GM12864 (cell line): ENCODE measurements at regions not wholly inside any gene's neighbourhood (a gene's known extent, or its start where the extent isn't known, plus 50 kb on each side); places are given as distances from the start of the nearest gene placed in this dataset.

ENCODE experiments used
- DNase-seq: peaks from one replicate; pipeline ENCODE4 v3.0.0-alpha.2; 2011; ENCODE audit warnings: low read depth
- H3K4me3 ChIP-seq: 2 replicates; pipeline ENCODE4 v1.5.1; 2011; ENCODE audit warnings: mild to moderate bottlenecking, low read depth, low read length, control low read depth
- CTCF ChIP-seq: IDR thresholded peaks from 2 replicates; pipeline ENCODE4 v1.5.1; 2011; ENCODE audit warnings: low read depth, mild to moderate bottlenecking, moderate library complexity, low read length, control low read depth, inconsistent platforms; ENCODE audit errors: missing control alignments

GRCh38 chr2:122061831-122062230 lies 306.4 kb downstream of the TSN start:
- DNase-seq = no peak
- TF ChIP-seq CTCF = no peak

GRCh38 chr2:122062506-122062905 lies 307.1 kb downstream of the TSN start:
- DNase-seq = no peak
- TF ChIP-seq CTCF = no peak
- no peak overlapping the region for H3K4me3 ChIP-seq

More at GRCh38 chr2:122061831-122062230, 306.4 kb downstream of the TSN start:
- no peak overlapping the region for H3K4me3 ChIP-seq

DNA sequence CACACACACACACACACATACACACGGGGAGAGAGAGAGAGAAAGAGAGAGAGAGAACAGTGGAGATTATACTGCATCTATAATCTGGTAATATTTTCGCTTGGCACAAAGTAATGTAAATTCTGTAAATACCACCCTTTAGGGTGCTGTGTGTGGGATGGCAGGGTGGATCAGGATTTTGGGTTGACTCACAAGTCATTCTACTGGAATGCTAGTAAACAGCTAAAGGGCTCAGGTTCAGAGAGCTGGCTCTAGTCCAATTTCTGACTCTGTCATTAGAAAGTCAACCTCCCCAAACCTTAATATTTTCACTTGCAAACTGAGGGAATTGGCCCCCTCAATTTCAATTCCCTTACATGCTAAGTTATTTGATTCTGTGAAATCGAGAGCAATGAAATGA lies 308.3 kb downstream of the TSN start:
- H3K4me3 ChIP-seq = no peak overlapping the region
- TF ChIP-seq CTCF = no peak
- DNase-seq = no peak

DNA sequence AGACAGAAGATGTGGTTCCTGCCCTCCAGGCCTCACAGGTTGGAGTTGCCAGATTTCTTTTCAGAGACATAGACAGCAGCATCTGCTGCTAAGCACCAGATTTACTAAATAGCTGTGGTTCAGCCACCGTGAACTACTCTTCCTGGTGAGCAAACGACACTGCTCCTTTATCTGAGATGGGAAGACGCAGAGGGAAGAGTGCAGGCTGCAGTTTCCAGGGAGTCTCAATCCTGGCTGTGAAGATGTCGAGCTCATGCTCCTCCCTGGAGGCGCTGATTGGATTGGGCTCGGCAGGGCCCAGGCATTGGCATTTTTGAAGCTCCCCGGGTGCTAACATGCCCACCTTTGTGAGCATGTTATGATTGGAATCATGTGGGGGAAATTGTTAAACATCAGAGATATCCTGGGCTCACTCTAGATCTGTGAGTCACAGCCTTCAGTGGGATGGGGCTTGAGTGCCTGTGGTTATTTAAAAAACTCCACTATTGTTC lies 314.8 kb downstream of the TSN start:
- TF ChIP-seq CTCF = no peak
- H3K4me3 ChIP-seq = no peak overlapping the region
- DNase-seq = no peak

GRCh38 chr2:122072666-122073065 lies 317.2 kb downstream of the TSN start:
- no peak for DNase-seq
- H3K4me3 ChIP-seq = no peak overlapping the region
- no peak for TF ChIP-seq CTCF

GRCh38 chr2:122074201-122074600 lies 318.8 kb downstream of the TSN start:
- no peak for DNase-seq
- TF ChIP-seq CTCF = no peak
- H3K4me3 ChIP-seq = no peak overlapping the region

GRCh38 chr2:122075381-122075780 lies 319.9 kb downstream of the TSN start:
- no peak for TF ChIP-seq CTCF
- no peak for DNase-seq
- no peak overlapping the region for H3K4me3 ChIP-seq
